HG03378 (cell line): ENCODE measurements at regions not wholly inside any gene's neighbourhood (a gene's known extent, or its start where the extent isn't known, plus 50 kb on each side); places are given as distances from the start of the nearest gene placed in this dataset.

Experiments
- ATAC-seq: cut with Tn5 transposase; IDR thresholded peaks from one replicate; pipeline ENCODE4 v1.9.1; 2021; ENCODE audit warnings: mild to moderate bottlenecking, moderate library complexity; ENCODE audit not compliant: unreplicated experiment

DNA sequence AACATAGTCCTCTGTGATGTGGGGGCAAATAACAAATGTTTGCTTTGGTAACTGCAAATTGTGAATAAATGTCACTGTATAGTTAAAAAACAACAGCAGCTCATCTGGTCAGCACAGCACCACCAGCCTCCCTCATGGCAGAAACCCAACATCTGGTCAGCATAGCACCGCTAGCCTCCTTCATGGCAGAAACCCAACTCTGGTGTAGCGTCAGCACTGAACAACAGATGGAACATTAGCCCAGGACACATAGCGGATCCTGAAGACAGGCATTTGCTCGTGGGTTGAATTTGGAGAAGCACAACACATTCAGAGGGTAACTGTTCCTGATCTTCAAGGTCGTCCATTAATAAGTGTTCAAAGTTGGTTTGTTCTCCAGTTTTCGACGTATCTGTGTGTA is 265.9 kb downstream of the DLL1 start:
- no peak for ATAC-seq

- ATAC-seq = no peak
These were observed 267.0 kb downstream of the DLL1 start for GRCh38 chr6:170023620-170024521.

- ATAC-seq = no peak
These were observed 267.9 kb downstream of the DLL1 start for GRCh38 chr6:170022827-170023619.

DNA sequence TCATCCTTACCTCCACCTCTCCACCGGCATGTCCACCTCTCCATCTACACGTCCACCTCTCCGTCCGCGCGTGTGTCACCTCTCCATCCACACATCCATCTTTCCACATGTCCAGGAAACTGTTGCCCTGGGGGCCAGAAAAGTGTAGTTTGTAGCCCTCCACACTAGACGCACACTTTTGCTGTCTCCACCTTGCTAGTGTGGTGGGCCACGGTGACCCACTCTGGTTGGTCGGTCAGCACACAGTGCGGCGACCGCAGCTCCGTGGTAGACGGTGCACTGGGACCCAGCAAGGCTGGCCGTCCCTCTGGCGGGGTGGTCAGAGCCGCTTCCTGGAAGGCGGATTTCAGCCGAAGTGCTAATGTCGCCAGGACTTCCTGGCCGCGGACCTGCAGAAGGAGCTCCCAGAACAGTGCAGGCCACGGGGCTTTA is 268.6 kb downstream of the DLL1 start:
- ATAC-seq = no peak

- no peak for ATAC-seq
These were observed 269.3 kb downstream of the DLL1 start for GRCh38 chr6:170021579-170021978.

- no peak for ATAC-seq
These were observed 268.6 kb downstream of the ERMARD start for GRCh38 chr6:170019818-170020583.

DNA sequence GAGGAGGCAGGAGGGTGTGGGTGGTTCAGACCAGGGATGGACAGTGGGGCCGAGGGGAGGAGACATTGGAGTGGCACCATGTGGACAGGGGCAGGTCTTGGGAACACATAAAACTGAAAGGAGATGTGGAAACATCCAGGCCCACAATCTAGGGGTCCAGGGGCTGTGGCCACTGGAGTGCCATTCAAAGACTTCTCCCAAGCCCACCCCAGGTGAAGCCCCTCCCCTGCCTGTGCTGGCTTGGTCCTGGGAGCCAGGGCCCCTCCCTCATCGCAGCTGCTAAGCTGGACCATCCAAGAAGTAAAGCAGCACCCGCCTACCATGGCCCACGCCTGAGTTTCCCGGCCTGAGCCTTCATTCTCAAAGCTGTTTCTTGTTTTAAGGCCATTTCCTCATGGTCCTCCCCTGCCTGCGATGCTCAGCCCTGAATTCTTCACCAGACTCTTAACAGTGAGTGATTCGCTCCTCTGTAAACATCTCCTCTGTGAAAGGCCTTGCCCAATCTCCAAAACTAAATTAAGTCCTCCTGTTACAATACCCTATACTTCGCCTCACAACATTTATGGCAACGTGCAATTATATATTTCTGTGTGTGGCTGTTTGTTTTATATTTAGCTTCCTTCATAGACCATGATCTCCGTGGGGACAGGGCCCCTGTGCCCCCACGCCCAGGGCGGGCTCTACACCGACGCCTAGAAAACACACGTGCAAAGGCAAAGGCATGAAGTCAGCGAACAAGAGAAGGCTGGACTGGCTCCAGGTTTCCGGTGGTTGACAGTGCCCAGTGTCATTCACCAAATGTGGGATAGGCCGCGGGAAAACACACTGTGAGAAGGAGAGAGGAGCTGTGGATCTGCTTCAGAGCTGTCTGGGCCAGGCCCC is 267.8 kb downstream of the ERMARD start:
- no peak for ATAC-seq

DNA sequence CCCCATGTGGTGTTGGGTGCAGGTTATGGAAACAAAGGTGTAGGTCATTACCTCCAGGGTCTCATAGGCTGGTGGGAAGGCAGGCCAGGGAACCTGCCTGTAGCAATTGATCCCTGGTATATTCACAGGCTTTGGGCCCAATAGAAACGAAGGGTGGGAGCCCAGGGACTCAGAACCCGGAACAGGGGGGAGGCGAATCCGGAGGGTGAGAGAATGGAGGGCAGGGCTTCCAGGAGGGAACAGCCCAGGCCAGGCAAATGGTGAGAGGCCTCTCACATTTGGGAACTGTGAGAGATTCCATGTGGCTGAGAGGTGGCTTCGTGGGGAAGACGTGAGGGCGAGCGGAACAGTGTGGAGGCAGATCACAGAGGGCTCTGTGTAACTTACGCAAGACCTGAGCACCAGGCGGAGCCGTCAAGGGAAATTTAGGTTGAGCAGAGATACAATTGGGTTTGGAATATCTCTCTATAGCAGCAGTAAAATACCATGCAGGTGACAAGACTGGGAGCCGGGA is 267.1 kb downstream of the ERMARD start:
- ATAC-seq = no peak

- no peak for ATAC-seq
These were observed 266.3 kb downstream of the ERMARD start for GRCh38 chr6:170017603-170018320.

GRCh38 chr6:170013815-170014214 is 262.4 kb downstream of the ERMARD start:
- no peak for ATAC-seq

DNA sequence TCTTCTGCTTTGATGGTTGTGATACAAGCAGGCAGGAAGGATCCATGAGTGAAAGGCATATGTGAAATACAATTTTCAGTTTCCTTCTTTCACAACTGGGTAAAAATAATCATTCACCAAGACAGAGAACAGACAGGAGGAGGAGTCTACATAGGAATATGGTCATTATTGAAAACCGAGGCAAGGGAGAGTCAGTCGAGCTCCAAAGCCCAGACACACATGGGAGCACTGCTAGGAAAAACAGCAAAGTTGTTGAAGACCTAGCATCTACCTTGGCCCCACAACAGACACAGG is 260.6 kb downstream of the ERMARD start:
- ATAC-seq = no peak

- no peak for ATAC-seq
These were observed 260.0 kb downstream of the ERMARD start for GRCh38 chr6:170011204-170012036.

- ATAC-seq = no peak
These were observed 259.3 kb downstream of the ERMARD start for GRCh38 chr6:170010665-170011203.

- ATAC-seq = no peak
These were observed 256.9 kb downstream of the ERMARD start for GRCh38 chr6:170008294-170008785.

GRCh38 chr6:170007468-170008293 is 256.3 kb downstream of the ERMARD start:
- no peak for ATAC-seq

DNA sequence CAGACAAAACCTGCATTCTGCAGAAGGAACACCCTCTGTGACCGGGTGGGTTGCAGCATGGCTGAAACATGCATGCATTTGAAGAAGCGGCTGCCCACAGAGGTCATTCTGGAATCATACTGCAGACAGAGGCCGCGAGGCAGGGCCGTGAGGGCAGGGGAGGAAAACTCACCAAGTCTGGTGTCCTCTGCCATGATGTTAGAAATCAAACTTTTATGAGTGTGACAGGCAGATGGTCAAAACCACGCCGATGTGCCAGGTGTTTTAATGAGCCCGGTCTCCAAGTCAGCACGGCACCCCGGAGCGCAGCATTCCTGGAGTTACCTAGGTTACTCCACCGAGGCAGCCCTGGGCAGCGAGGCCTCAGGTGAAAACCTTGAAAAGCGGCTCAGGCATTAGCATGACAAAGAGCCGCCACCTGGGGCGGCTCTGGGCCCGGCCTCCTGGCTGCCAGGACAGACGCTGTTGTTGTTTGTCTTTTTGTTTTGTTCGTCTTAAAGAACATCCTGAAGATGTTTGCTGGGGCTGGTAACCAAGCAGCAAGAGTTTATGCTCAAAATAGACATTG is 255.6 kb downstream of the ERMARD start:
- no peak for ATAC-seq
